Thyroid gland (tissue), 4 donors: ENCODE measurements at regions not wholly inside any gene's neighbourhood (a gene's known extent, or its start where the extent isn't known, plus 50 kb on each side); places are given as distances from the start of the nearest gene placed in this dataset.
"Not testable (repeated sequence)": the region's sequence is repeated elsewhere in the genome, so short reads cannot be mapped to it uniquely, and the experiment has no call there.

Experiments
- DNase-seq, 2 donors: peaks; one replicate each; pipeline ENCODE4 v3.0.0-alpha.2; 2019
- H3K27ac ChIP-seq, 3 donors: fragments of 200-600 bp; sonication (generic); 1 replicate in 2 of 3; 2 replicates in 1 of 3; pipeline ENCODE4 v1.5.1; 2016 to 2019; ENCODE audit warnings: mild to moderate bottlenecking in 1 of 3, moderate library complexity in 1 of 3
- H3K27me3 ChIP-seq: fragments of 200-600 bp; sonication (generic); one replicate; pipeline ENCODE4 v1.5.1; 2019
- H3K36me3 ChIP-seq, 2 donors: fragments of 200-600 bp; sonication (generic); one replicate each; pipeline ENCODE4 v1.5.1; 2016 to 2019
- H3K4me1 ChIP-seq, 2 donors: fragments of 200-600 bp; sonication (generic); one replicate each; pipeline ENCODE4 v1.5.1; 2017 to 2019
- H3K4me3 ChIP-seq, 3 donors: fragments of 200-600 bp; sonication (generic); replicated peaks in 1 of 3; 1 replicate in 2 of 3; 2 replicates in 1 of 3; pipeline ENCODE4 v1.5.1; 2016; ENCODE audit warnings: mild to moderate bottlenecking in 1 of 3
- H3K9me3 ChIP-seq: fragments of 200-600 bp; sonication (generic); one replicate; pipeline ENCODE4 v1.5.1; 2017
- CTCF ChIP-seq, 6 experiments: fragments of 200-600 bp in 3 of 6; fragments of 450-650 bp in 3 of 6; sonication (generic) in 3 of 6; IDR thresholded peaks; one replicate each; pipeline ENCODE4 v1.5.1; 2016 to 2019; ENCODE audit warnings: antibody characterized with exemption in 6 of 6, mild to moderate bottlenecking in 2 of 6, inconsistent platforms in 1 of 6, moderate library complexity in 1 of 6
- POLR2A ChIP-seq, 2 donors: fragments of 450-650 bp; IDR thresholded peaks; one replicate each; pipeline ENCODE4 v1.6.1; 2017; ENCODE audit warnings: antibody characterized with exemption in 2 of 2, mild to moderate bottlenecking in 2 of 2, moderate library complexity in 1 of 2
- WGBS, 2 donors: methylation state at CpG; one replicate each; pipeline ENCODE4 v1.1.5; 2017; 5-methylcytosine and 5-hydroxymethylcytosine counted together
- intact Hi-C: fragments of 100-400 bp; cut with DNase I; formaldehyde crosslinking; loops from one replicate; pipeline ENCODE4 v1.15.1; 2023

- H3K27me3 ChIP-seq, H3K9me3 ChIP-seq, H3K4me3 ChIP-seq, H3K36me3 ChIP-seq, H3K4me1 ChIP-seq, intact Hi-C loops, H3K27ac ChIP-seq, DNase-seq: not testable (repeated sequence)
- WGBS, 2 donors = 79 to 91% methylated on average over 6 of the region's 6 CpGs
These were observed 134.5 kb downstream of the SLC39A8 start for GRCh38 chr4:102210806-102211205.

GRCh38 chr4:102204634-102205033 is 140.6 kb downstream of the SLC39A8 start:
- H3K27ac ChIP-seq, H3K27me3 ChIP-seq, intact Hi-C loops, H3K36me3 ChIP-seq, H3K9me3 ChIP-seq, H3K4me1 ChIP-seq, DNase-seq, H3K4me3 ChIP-seq: not testable (repeated sequence)
- 95 to 96% methylated on average over 3 of the region's 3 CpGs for WGBS, 2 donors

GRCh38 chr4:102196221-102196620 is 149.1 kb downstream of the SLC39A8 start:
- no peak overlapping the region for H3K4me3 ChIP-seq
- no peak for TF ChIP-seq CTCF (IDR thresholded peaks at IDR 0.05)
- no peak for TF ChIP-seq POLR2A (IDR thresholded peaks at IDR 0.05)
- H3K27ac ChIP-seq = no peak overlapping the region
- H3K4me1 ChIP-seq = no peaks in the 10 kb centered on the region
- intact Hi-C loops = no loop called here
- 52 to 75% methylated on average over 3 of the region's 3 CpGs for WGBS, 2 donors
- no peaks in the 10 kb centered on the region for H3K27me3 ChIP-seq
- no peaks in the 10 kb centered on the region for H3K36me3 ChIP-seq
- no peak for DNase-seq
- no peaks in the 10 kb centered on the region for H3K9me3 ChIP-seq

- TF ChIP-seq CTCF (IDR thresholded peaks at IDR 0.05) = no peak
- TF ChIP-seq POLR2A (IDR thresholded peaks at IDR 0.05) = no peak
- H3K27me3 ChIP-seq = no peaks in the 10 kb centered on the region
- WGBS, 2 donors = 84% methylated on average over 1 of the region's 1 CpG
- H3K4me3 ChIP-seq = no peak overlapping the region
- no peaks in the 10 kb centered on the region for H3K9me3 ChIP-seq
- no peaks in the 10 kb centered on the region for H3K36me3 ChIP-seq
- no peak overlapping the region for H3K27ac ChIP-seq
- no peak for DNase-seq
- no peaks in the 10 kb centered on the region for H3K4me1 ChIP-seq
- intact Hi-C loops = no loop called here
These were observed 152.1 kb downstream of the SLC39A8 start for GRCh38 chr4:102193145-102193544.

GRCh38 chr4:102180046-102180445 is 165.2 kb downstream of the SLC39A8 start:
- intact Hi-C loops = no loop called here
- Histone ChIP-seq H3K4me1 (no peaks in the 10 kb centered on the region), H3K9me3 (no peaks in the 10 kb centered on the region), H3K27ac (no peak overlapping the region), H3K27me3 (no peaks in the 10 kb centered on the region), H3K4me3 (no peak overlapping the region), H3K36me3 (no peaks in the 10 kb centered on the region)
- 0 to 79% methylated on average over 1 of the region's 1 CpG for WGBS, 2 donors
- DNase-seq = no peak
- TF ChIP-seq POLR2A (IDR thresholded peaks at IDR 0.05) = no peak
- no peak for TF ChIP-seq CTCF (IDR thresholded peaks at IDR 0.05)

GRCh38 chr4:102174719-102175189 is 170.5 kb downstream of the SLC39A8 start:
- no peak for TF ChIP-seq CTCF (IDR thresholded peaks at IDR 0.05)
- TF ChIP-seq POLR2A (IDR thresholded peaks at IDR 0.05) = no peak
- WGBS, 2 donors = 61 to 79% methylated on average over 2 of the region's 2 CpGs
- H3K27ac ChIP-seq = no peak overlapping the region
- no peaks in the 10 kb centered on the region for H3K27me3 ChIP-seq
- H3K4me1 ChIP-seq = no peaks in the 10 kb centered on the region
- intact Hi-C loops = no loop called here
- no peak overlapping the region for H3K4me3 ChIP-seq
- H3K9me3 ChIP-seq = no peaks in the 10 kb centered on the region
- no peaks in the 10 kb centered on the region for H3K36me3 ChIP-seq
- DNase-seq = no peak
